Loucy (cell line): ENCODE measurements at regions not wholly inside any gene's neighbourhood (a gene's known extent, or its start where the extent isn't known, plus 50 kb on each side); places are given as distances from the start of the nearest gene placed in this dataset.

Experiments used
- CTCF ChIP-seq: fragments of 200-600 bp; sonication (generic); conservative IDR thresholded peaks from 2 replicates; pipeline ENCODE4 v1.5.1; 2014; ENCODE audit warnings: mild to moderate bottlenecking, antibody characterized with exemption, low read length
- EZH2phosphoT487 ChIP-seq: fragments of 200-600 bp; IDR thresholded peaks from 2 replicates; pipeline ENCODE4 v1.6.1; 2018; ENCODE audit warnings: antibody characterized with exemption, mild to moderate bottlenecking, moderate library complexity, borderline replicate concordance

DNA sequence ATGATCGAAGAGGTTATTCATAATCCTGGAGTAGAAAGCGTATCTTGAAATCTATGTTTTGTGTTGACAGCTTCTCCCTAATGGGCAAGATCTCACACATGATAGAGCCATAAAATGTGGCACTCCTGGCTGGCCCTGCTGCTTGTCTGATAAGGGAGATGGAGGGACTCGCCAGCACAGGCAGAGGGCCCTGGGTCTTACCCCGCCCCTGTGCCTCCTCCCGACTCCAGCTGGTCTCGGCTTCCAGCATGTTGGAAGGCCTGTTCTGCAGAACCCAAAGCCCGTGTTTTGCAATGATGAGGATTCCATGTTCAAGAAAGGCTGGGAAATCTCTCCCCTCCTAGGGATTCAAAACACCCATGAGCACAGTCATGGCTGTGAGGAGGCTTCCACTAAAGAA lies 106.7 kb upstream of the SDK2 start:
- no peak for TF ChIP-seq CTCF
- no peak for TF ChIP-seq EZH2phosphoT487
